HG03571 (cell line): ENCODE measurements at regions not wholly inside any gene's neighbourhood (a gene's known extent, or its start where the extent isn't known, plus 50 kb on each side); places are given as distances from the start of the nearest gene placed in this dataset.
"Not testable (repeated sequence)": the region's sequence is repeated elsewhere in the genome, so short reads cannot be mapped to it uniquely, and the experiment has no call there.

Experiments used
- ATAC-seq: cut with Tn5 transposase; IDR thresholded peaks from one replicate; pipeline ENCODE4 v1.9.1; 2021; ENCODE audit not compliant: unreplicated experiment

DNA sequence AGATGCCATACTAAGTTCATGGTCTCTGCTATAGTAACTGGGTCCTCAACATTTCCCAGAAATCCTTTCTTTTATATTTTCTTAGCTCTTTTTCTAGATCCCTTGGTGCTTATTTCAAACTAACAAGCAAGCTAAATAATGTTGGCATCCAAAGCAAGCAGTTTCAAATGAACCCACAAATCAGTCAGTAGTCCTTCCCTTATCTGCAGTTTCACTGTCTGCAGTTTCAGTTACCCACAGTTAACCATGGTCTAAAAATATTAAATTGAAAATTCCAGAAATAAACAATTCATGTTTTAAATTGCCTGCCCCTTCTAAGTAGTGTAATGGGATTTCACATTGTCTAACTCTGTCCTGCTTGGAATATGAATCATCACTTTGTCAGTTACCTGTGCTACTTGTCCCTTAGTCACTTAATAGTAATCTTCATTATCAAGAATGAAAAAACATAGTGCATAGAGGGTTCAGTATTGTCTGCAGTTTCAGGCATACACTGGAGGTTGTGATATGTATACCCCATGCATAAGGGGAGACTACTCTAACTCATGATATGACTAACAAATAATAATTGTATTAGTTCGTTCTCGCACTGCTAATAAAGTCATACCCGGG lies 633.7 kb downstream of the MECOM start:
- no peak for ATAC-seq

DNA sequence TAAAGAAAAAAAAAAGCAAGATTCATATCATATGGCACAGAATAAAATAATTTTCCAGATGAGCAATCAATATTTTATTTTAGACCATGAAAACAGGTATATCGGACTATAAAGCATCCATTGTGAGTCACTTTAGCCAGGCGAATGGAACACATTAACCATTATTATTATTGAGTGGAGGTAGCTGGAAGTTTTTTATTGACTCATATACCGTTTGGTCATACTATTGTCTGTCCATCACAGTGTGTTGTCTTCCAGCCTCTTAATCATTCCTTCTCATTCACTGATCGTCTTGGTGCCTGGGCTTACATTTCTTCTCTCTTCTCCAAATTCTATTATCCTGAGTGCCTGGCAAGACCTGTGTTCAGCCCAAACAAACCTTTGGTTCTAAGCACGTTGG lies 634.8 kb downstream of the MECOM start:
- no peak for ATAC-seq

DNA sequence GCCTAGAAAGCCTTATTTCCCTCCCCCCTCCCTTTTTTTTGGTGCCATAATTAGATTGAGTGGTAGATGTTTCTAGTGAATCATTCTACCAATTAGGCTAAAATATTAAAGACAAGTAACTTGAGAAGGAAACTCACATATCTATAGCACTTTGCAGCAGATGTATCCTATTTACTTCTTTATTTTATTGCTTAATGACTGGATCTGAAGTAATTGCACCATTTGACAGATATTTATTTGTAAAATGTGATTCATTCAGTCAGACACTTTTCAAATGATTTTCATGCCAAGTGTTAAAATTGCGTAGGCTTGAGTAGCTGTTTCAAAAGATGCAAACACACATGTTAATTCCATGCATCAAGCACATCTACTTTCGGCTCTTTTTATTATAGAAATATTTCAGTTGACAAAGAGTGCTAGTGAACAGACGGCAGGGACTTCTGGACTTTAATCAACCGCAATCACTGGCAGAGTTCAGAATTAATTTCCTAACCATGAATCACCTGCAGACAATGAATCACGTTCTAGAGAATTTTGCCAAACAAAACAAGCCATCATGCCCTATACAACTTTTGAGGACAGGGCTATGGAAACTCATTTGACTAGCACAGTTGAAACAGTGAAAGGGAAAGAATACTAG lies 636.8 kb downstream of the MECOM start:
- no peak for ATAC-seq

DNA sequence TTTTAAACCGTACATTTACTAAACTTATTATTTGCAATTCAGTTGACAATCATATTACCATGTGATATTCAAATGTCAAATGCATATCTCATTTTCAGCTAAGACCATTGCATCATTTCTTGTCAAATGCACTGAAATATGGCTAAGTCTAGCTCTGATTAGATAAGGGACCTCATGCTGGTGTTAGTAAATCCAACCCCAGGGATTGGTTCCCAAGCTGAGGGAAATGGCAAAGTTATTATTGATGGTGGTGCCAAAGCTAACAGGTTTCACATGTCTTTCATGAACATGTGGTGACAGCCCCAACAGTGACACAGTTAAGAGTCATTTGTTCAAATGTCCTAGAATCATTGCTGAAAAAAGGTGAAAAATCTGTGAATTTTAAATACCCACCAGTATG lies 641.1 kb downstream of the MECOM start:
- ATAC-seq: no peak

DNA sequence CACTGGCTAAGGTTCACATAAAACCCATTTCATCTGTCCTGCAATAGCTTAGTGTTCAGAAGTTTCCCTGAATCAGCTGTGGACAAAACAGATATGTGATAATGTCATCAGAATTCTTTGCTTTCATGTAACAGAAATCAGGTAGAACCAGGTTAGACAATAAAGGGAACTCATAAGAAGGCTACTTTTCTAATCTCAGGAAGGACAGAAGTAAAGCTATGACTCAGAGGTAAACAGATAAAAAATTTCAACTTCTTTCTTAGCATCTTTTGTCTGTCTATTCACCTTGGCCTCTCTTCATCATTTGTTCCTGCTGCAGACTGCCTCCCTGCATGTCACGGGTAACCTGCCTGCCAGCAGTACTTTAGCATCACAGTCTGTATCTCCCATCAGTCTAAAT lies 643.1 kb downstream of the MECOM start:
- no peak for ATAC-seq

DNA sequence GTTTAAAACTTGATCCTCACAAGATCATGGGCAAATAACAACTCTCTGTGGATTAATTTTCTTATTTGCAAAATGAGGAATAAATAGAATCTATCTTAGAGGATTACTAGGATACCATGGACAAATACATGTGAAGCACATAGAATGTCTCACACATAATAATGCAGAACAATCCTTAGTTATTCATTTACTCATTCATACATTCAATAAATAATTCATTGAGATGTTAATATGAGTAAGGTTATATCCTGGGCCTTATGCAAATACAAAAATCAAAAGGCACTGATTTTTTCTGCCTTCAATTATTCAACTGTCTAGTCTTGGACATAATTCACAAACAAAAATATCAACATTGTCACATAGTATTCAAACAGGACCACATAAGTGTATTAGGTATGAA lies 654.1 kb downstream of the MECOM start:
- no peak for ATAC-seq

DNA sequence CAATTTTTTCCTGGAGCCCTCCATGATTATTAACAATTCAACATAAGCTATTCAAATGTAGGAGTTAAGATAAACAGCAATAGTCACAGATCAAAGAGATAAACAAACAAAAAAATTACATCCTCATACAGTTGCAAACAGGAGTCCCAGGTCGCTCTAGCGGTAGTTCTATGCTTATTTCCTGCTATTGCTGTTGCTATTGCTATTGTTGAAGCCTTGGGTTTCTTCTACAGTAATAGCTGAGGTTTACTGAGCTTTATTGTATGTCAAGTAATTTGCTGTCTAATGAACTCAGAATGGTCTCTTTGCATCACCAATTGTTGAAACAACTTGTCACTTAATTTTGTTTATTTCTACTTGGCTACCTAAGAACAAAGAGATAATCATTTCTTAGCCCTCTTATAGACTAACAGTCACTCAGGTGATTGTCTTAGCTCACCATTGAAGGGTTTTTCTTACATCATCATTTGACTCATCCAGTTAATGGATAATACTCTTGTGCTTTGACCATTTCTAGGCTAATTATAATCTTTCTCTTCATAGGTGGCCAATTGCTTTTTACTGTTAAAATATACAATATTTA lies 654.6 kb downstream of the MECOM start:
- ATAC-seq: no peak

DNA sequence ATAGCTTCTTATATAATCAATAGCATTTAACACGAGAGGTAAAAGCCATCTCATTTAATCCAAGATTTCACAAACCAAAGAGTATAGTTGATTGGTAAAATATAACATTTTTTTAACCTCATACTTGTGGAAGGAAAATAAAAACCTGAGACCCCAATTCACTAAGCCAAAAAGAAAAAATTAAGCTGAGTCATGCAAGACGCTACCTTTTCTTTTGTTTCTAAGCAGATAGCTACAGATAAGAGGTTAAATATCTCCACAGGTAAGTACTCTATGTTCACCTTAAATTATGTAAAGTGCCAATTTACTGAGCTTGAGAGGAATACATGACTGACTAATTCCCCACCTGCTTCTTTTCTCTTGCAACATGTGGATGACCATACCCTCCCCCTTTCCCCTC lies 656.4 kb downstream of the MECOM start:
- ATAC-seq: no peak

DNA sequence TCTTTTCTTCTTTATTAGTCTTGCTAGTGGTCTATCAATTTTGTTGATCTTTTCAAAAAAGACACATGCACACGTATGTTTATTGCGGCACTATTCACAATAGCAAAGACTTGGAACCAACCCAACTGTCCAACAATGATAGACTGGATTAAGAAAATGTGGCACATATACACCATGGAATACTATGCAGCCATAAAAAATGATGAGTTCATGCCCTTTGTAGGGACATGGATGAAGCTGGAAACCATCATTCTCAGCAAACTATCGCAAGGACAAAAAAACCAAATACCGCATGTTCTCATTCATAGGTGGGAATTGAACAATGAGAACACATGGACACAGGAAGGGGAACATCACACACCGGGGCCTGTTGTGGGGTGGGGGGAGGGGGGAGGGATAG lies 657.1 kb downstream of the MECOM start:
- ATAC-seq: not testable (repeated sequence)

DNA sequence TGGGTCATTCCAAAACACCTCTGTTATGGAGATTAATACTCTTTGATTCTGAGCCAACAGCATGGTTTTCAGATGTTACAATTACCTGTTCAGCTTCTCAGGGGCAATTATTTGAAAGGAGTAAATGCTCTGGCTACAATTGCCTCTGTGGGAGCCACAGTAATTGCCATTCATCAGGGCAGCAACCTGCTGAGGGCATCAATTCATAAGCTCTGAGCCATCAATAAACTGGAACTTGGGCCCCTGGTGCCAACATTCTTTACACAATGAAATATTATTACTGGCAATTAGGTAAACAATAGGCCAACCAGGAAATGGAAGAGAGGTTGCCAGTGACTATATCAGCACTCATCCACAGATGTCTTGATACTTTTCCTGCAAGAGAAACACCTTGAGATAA lies 660.8 kb downstream of the MECOM start:
- no peak for ATAC-seq

DNA sequence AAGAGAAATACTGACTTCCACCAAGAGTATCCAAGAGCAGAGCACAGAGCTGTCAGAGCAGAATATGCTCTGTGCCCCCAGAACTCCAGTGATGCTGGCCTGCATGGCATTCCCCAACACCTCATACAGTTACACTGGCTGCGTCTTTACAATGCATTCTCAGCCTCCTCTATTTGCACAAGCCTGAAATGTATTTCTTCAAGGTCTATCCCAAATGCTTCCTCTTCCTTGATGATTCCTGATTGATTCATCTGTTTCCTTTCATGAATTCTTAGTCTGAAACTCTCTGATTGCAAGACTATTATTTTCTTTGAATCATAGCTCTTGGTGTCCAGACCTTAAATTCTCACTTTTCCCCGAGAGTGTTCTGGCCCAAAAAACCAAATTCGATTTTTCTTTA lies 664.7 kb downstream of the MECOM start:
- ATAC-seq: no peak

DNA sequence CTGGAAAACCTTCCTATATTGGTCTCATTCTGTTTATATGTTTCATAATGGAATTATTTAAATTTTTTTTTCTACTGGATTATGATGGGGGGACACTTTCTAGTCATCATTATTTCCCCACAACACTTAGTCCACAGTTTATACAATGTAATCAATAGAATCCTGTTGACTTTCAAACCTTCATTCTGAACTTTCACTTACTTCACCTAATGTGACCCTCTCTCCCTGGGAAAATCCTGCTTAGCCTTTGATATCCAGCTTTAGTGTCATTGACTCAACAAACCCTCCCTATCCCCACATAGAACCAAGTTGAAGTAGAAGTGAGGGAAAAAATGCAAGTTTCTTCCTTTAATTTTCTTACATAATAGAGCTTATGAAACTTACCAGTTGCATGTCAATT lies 666.0 kb downstream of the MECOM start:
- no peak for ATAC-seq

DNA sequence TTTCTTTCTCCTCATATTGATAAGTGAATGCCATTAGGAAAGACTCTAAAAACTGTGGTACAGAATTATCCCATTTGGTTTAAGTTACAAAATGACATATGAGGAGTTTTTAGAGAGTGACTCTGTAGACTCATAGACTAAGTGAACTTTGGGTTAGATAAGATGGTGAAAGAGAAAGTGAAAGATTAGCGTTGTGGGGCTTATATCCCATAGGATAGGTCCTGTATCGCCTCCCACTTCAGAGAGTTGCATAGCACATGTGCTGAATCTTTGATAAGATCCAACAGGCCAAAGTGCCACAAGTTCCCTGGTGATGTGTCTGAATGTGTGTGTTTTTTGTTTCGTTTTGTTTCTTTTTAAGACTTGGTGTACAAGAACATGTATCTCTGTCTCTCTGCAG lies 666.9 kb downstream of the MECOM start:
- ATAC-seq: no peak

DNA sequence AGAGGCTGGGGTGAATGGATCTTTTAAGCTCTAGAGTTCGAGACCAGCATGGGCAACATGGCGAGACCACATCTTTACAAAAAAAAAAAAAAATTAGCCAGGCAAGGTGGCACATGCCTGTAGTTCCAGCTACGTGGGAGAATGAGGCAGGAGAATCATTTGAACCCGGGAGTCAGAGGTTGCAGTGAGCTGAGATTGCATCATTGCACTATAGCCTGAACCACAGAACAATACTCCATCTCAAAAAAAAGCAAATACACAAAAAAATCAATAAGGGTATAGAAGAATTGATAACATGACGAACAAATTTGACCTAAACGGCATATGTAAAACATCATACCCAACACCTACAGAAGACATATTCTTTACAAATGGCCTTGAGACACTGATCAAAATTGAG lies 668.4 kb downstream of the MECOM start:
- no peak for ATAC-seq

DNA sequence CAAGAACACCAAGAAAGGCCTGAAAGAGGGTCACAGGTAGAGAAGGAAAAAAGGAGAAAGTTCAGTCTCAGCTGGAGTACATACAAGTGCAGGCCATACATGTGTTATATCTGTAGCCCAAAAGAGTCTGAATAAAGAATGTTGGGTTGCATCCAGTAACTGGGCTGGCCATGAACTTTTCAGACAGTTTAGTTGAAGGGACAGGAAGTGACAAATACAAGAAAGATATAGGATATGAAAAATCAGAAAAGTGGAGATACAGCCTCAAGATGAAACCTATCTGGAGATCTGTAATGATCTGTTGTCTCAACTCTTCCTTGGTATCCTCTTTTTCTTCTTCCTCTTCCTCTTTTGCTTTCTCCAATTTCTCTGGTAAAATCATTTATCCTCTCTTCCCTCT lies 671.7 kb downstream of the MECOM start:
- ATAC-seq: no peak

DNA sequence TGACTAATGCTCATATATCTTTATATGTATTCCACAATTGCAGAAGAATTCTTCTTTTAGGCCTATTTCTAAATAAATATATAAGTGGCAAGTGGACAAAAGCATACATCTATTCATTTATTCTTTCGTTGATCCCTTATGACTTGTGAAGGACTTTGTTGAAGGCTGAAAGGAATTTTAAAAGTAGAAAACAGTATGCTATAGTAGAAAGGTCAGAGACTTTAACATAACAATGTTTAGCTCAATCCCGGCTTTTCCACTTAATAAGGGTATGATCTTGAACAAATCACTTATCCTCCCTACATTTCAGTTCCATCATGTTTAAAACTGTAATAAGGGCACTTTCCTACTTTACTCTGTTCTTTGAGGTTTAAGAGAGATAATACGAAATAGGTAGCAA lies 672.9 kb downstream of the MECOM start:
- ATAC-seq: no peak

DNA sequence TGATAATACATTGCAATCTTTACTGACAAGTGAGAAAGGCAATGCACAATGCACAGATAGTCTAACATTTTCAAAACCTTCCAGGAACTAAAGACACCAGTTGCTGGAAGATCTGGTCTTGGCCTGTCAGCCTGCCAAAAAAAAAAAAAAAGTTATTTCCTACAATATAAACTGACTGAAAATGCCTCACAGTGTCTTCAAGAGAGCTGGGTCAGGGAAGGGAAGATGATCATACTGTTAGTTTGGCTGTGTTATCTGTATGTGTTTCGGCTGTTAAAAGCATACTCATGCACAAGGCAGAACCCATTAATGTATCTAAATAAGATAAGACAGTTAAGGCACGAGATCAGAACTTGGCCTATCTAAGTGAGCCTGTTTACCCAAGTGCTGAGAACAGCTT lies 673.4 kb downstream of the MECOM start:
- ATAC-seq: no peak

DNA sequence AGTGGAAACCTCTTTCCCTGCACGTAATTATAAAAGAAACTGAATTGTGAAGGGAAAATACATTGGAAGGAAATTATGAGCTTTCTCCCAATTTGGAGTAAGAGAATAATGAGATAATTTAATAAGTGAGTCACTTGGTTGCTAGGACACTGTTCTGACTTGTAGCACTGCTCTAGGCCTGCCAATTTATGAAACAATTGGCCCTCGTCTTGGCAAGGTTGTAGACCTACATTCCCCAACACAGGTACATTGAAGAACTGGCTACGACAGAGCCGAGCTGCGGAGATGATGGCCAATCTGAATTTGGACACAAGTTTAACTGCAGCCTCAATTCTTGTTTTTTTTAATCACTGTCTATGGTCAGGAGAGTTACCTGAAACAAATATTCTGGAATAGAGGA lies 674.1 kb downstream of the MECOM start:
- no peak for ATAC-seq

DNA sequence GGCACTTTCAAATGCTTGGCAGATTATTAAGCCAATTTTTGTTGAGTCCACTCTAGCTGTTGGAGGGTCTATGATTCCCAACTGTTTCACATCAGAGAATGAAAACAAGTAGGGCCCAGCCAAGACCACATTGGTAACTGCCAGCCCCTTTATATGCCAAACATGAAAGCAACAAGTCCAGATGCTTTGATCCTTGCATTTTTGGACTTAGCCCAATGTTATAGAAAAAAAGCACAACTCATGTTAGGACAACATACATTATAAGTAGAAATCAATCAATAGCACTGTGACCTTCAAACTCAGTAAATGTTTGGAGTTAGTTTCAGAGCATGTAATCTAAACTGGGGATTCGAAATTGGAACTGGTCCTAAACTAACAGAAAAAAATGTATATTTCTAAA lies 674.7 kb downstream of the MECOM start:
- no peak for ATAC-seq

DNA sequence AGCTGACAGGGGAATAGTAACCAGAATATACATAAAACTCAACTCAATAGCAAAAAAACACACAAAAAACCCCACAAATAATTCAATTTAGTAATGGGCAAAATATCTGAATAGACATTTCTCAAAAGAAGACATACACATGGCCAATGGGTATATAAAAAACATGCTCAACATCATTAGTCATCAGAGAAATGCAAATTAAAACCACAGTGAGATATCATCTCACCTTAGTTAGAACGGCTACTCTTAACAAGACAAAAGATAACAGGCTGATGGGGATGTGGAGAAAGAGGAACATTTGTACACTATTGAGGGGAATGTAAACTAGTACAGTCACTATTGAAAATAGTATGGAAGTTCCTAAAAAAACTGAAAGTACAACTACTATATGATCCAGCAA lies 678.6 kb downstream of the MECOM start:
- no peak for ATAC-seq

DNA sequence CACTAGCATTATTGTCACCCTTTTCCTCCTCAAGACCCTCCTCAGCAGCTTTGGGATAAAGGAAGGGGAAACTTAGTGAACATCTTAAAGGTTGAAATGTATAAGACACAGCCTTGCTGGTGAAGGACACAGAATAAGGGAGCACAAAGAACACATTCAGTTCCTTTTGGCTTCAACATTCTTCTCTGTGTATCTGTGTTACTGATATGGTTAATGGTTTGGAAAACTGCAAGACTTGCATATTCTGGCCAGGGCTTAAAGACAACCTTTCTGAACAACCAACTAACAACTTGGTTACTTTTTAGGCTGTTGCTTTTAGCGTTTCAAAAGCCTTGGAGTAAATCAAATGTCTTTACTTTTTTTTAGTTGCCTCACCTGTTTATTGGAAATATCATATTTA lies 680.5 kb downstream of the MECOM start:
- ATAC-seq: no peak

DNA sequence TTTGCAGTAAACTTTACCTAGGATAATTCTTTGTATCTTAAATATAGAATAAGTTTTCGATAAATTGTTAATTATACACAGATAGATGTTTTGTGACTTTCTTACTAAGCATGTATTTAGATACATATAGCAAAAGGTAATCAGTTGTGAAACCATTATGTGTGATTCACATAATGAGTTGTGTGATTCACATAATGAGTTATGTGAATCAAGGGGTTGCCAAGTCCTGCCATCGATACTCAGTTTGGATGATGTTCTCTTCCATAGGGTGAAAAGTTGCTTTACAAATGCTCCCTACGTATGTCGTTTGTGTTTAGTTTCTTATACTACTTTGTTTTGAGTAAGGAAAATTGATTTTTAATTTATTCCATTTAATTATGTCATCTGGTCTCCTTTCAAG lies 682.1 kb downstream of the MECOM start:
- no peak for ATAC-seq
